ENCODE measurements at regions not wholly inside any gene's neighbourhood (a gene's known extent, or its start where the extent isn't known, plus 50 kb on each side); places are given as distances from the start of the nearest gene placed in this dataset.

DNA sequence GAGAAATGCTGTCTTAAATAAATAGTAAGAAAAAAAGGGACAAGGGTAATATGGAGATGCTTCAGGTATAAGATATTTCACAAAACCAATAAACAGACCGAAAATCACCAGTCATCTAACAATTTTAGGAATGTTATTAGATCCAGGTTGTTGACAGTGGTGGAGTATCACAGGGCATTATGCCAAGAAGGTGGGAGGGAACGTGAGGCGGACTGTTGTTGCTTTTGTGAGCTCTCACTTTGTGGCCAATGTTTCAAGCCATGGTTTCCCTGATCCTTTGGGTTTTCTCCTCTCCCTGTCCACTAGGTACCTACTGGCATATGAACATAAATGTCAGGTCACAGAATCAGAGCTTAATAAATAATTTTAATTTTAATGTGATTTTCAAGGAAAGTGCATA is 790.3 kb upstream of the SLITRK1 start:
- Mint-ChIP-seq H3K27me3 (ENCODE audit: low read depth) (no peaks in the 10 kb centered on the region), H3K27ac (no peak overlapping the region), H3K4me1 (peaks cover 17% of the 10 kb centered on the region), H3K9me3 (no peaks in the 10 kb centered on the region), H3K36me3 (no peaks in the 10 kb centered on the region), H3K4me3 (no peak overlapping the region)
- ChIA-PET CTCF (no interaction called here), POLR2A (no interaction called here)
- TF ChIP-seq ZNF396 (CRISPR knock-in tag; IDR thresholded peaks at IDR 0.05; ENCODE audit: borderline replicate concordance) (no peak), IRF2 (CRISPR knock-in tag; IDR thresholded peaks at IDR 0.05; ENCODE audit: borderline replicate concordance, low read depth) (no peak)
- DNase-seq (ENCODE audit: low spot score) (no peak), ATAC-seq (no peak)

DNA sequence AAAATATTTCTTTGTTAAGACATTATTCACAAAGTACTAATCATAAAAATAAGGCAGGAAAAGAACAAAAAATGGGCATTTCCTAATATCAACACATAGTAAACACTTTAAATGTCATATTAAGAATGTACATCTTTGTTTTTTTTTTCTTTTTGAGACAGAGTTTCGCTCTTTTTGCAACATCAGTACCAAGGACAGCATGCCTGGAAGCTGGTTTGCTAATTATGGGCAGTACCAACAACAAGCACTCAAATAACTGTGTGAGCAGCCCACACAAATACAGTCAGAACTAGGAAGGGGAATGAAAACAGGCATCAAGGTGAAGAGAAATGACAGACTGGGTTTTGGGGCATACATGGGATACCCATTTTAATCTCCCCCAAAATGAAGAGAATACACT is 788.0 kb upstream of the SLITRK1 start:
- Mint-ChIP-seq H3K4me1 (peaks cover 17% of the 10 kb centered on the region), H3K4me3 (no peak overlapping the region), H3K9me3 (no peaks in the 10 kb centered on the region), H3K36me3 (no peaks in the 10 kb centered on the region), H3K27ac (no peak overlapping the region), H3K27me3 (ENCODE audit: low read depth) (no peaks in the 10 kb centered on the region)
- POLR2A ChIA-PET = no interaction called here
- CTCF ChIA-PET = no interaction called here
- DNase-seq (ENCODE audit: low spot score) (no peak), ATAC-seq (peak; percentile 55; the same call in 1 of the 2 replicates)
- TF ChIP-seq ETV6 (CRISPR knock-in tag; IDR thresholded peaks at IDR 0.05) (no peak), IRF2 (CRISPR knock-in tag; IDR thresholded peaks at IDR 0.05; ENCODE audit: borderline replicate concordance, low read depth) (no peak), ESRRA (CRISPR knock-in tag; IDR thresholded peaks at IDR 0.05; ENCODE audit: borderline replicate concordance) (no peak), SOX15 (CRISPR knock-in tag; IDR thresholded peaks at IDR 0.05) (no peak), GABPB1 (CRISPR knock-in tag; IDR thresholded peaks at IDR 0.05) (no peak), ZNF219 (CRISPR knock-in tag; IDR thresholded peaks at IDR 0.05; ENCODE audit: borderline replicate concordance) (no peak), ZNF671 (CRISPR knock-in tag; IDR thresholded peaks at IDR 0.05) (no peak), FOXP1 (CRISPR knock-in tag; IDR thresholded peaks at IDR 0.05; ENCODE audit: borderline replicate concordance) (no peak)
- TF ChIP-seq, protein P1, sequence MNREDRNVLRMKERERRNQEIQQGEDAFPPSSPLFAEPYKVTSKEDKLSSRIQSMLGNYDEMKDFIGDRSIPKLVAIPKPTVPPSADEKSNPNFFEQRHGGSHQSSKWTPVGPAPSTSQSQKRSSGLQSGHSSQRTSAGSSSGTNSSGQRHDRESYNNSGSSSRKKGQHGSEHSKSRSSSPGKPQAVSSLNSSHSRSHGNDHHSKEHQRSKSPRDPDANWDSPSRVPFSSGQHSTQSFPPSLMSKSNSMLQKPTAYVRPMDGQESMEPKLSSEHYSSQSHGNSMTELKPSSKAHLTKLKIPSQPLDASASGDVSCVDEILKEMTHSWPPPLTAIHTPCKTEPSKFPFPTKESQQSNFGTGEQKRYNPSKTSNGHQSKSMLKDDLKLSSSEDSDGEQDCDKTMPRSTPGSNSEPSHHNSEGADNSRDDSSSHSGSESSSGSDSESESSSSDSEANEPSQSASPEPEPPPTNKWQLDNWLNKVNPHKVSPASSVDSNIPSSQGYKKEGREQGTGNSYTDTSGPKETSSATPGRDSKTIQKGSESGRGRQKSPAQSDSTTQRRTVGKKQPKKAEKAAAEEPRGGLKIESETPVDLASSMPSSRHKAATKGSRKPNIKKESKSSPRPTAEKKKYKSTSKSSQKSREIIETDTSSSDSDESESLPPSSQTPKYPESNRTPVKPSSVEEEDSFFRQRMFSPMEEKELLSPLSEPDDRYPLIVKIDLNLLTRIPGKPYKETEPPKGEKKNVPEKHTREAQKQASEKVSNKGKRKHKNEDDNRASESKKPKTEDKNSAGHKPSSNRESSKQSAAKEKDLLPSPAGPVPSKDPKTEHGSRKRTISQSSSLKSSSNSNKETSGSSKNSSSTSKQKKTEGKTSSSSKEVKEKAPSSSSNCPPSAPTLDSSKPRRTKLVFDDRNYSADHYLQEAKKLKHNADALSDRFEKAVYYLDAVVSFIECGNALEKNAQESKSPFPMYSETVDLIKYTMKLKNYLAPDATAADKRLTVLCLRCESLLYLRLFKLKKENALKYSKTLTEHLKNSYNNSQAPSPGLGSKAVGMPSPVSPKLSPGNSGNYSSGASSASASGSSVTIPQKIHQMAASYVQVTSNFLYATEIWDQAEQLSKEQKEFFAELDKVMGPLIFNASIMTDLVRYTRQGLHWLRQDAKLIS (CRISPR knock-in tag; IDR thresholded peaks at IDR 0.05; ENCODE audit: borderline replicate concordance) = no peak
- TF ChIP-seq, protein P2, sequence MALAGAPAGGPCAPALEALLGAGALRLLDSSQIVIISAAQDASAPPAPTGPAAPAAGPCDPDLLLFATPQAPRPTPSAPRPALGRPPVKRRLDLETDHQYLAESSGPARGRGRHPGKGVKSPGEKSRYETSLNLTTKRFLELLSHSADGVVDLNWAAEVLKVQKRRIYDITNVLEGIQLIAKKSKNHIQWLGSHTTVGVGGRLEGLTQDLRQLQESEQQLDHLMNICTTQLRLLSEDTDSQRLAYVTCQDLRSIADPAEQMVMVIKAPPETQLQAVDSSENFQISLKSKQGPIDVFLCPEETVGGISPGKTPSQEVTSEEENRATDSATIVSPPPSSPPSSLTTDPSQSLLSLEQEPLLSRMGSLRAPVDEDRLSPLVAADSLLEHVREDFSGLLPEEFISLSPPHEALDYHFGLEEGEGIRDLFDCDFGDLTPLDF (CRISPR knock-in tag; IDR thresholded peaks at IDR 0.05) = no peak
- TF ChIP-seq, protein P3, sequence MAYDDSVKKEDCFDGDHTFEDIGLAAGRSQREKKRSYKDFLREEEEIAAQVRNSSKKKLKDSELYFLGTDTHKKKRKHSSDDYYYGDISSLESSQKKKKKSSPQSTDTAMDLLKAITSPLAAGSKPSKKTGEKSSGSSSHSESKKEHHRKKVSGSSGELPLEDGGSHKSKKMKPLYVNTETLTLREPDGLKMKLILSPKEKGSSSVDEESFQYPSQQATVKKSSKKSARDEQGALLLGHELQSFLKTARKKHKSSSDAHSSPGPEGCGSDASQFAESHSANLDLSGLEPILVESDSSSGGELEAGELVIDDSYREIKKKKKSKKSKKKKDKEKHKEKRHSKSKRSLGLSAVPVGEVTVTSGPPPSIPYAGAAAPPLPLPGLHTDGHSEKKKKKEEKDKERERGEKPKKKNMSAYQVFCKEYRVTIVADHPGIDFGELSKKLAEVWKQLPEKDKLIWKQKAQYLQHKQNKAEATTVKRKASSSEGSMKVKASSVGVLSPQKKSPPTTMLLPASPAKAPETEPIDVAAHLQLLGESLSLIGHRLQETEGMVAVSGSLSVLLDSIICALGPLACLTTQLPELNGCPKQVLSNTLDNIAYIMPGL (CRISPR knock-in tag; IDR thresholded peaks at IDR 0.05) = no peak

DNA sequence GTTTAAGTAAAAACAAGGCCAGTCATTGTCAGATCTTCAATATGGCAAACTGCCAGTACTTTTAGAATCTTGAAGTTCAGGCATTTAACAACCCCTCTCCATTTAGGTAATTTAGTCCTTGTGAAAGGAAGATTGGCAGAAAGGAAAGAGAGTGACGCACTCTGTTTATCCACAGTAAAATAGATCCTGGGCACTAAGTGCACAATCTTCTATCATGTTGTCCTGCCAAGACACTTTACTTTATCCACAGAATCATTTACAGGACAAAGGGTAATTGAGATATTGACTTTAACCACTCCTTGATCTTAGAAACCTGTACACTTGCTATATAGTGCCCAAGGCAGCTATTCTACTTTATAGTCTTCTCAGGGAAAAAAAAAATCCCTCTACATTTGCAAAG is 786.4 kb upstream of the SLITRK1 start:
- Mint-ChIP-seq H3K9me3 (no peaks in the 10 kb centered on the region), H3K27me3 (ENCODE audit: low read depth) (no peaks in the 10 kb centered on the region), H3K27ac (no peak overlapping the region), H3K4me1 (peaks cover 14% of the 10 kb centered on the region), H3K4me3 (no peak overlapping the region), H3K36me3 (no peaks in the 10 kb centered on the region)
- DNase-seq (ENCODE audit: low spot score) (no peak), ATAC-seq (no peak)
- ChIA-PET CTCF (no interaction called here), POLR2A (no interaction called here)
- no peak for TF ChIP-seq GRHL2 (CRISPR knock-in tag; IDR thresholded peaks at IDR 0.05; ENCODE audit: insufficient replicate concordance, severe bottlenecking)
- TF ChIP-seq FOXP1 (CRISPR knock-in tag; IDR thresholded peaks at IDR 0.05; ENCODE audit: borderline replicate concordance) = no peak
- TF ChIP-seq, protein P4, sequence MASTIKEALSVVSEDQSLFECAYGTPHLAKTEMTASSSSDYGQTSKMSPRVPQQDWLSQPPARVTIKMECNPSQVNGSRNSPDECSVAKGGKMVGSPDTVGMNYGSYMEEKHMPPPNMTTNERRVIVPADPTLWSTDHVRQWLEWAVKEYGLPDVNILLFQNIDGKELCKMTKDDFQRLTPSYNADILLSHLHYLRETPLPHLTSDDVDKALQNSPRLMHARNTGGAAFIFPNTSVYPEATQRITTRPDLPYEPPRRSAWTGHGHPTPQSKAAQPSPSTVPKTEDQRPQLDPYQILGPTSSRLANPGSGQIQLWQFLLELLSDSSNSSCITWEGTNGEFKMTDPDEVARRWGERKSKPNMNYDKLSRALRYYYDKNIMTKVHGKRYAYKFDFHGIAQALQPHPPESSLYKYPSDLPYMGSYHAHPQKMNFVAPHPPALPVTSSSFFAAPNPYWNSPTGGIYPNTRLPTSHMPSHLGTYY (CRISPR knock-in tag; IDR thresholded peaks at IDR 0.05) = no peak
- no peak for TF ChIP-seq PRRX2 (CRISPR knock-in tag; IDR thresholded peaks at IDR 0.05)
- no peak for TF ChIP-seq ZNF138 (CRISPR knock-in tag; conservative IDR thresholded peaks at IDR 0.05)
- TF ChIP-seq, protein P5, sequence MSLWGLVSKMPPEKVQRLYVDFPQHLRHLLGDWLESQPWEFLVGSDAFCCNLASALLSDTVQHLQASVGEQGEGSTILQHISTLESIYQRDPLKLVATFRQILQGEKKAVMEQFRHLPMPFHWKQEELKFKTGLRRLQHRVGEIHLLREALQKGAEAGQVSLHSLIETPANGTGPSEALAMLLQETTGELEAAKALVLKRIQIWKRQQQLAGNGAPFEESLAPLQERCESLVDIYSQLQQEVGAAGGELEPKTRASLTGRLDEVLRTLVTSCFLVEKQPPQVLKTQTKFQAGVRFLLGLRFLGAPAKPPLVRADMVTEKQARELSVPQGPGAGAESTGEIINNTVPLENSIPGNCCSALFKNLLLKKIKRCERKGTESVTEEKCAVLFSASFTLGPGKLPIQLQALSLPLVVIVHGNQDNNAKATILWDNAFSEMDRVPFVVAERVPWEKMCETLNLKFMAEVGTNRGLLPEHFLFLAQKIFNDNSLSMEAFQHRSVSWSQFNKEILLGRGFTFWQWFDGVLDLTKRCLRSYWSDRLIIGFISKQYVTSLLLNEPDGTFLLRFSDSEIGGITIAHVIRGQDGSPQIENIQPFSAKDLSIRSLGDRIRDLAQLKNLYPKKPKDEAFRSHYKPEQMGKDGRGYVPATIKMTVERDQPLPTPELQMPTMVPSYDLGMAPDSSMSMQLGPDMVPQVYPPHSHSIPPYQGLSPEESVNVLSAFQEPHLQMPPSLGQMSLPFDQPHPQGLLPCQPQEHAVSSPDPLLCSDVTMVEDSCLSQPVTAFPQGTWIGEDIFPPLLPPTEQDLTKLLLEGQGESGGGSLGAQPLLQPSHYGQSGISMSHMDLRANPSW (CRISPR knock-in tag; conservative IDR thresholded peaks at IDR 0.05; ENCODE audit: low read depth) = no peak
- TF ChIP-seq, protein P6, sequence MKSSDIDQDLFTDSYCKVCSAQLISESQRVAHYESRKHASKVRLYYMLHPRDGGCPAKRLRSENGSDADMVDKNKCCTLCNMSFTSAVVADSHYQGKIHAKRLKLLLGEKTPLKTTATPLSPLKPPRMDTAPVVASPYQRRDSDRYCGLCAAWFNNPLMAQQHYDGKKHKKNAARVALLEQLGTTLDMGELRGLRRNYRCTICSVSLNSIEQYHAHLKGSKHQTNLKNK (CRISPR knock-in tag; IDR thresholded peaks at IDR 0.05) = no peak
- TF ChIP-seq CREB1 (CRISPR knock-in tag; IDR thresholded peaks at IDR 0.05) = no peak
- no peak for TF ChIP-seq ZNF232 (CRISPR knock-in tag; IDR thresholded peaks at IDR 0.05)
